GM18499 (cell line): ENCODE measurements at regions not wholly inside any gene's neighbourhood (a gene's known extent, or its start where the extent isn't known, plus 50 kb on each side); places are given as distances from the start of the nearest gene placed in this dataset.

Experiments used
- ATAC-seq: cut with Tn5 transposase; IDR thresholded peaks from one replicate; pipeline ENCODE4 v1.9.1; 2021; ENCODE audit warnings: moderate number of reproducible peaks; ENCODE audit not compliant: insufficient read depth, unreplicated experiment

- ATAC-seq = no peak
Observed at GRCh38 chr4:15260758-15261157, 167.1 kb upstream of the C1QTNF7 start.

DNA sequence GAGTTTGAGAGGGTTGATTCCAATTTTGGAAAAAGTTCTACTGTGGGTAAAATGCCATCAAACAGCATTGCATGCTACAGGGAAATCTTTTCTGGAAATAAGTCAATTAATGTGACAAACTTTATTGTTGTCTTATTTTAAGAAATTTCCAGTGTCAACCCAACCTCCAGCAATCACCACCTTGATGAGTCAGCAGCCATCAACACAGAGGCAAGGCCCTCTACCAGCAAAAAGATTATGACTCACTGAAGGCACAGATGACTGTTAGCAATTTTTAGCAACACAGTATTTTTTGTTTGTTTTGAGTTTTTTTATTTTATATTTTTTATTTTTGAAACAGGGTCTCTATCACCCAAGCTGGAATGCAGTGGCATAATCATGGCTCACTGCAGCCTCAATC is 165.4 kb upstream of the C1QTNF7 start:
- no peak for ATAC-seq

- ATAC-seq = no peak
Observed at GRCh38 chr4:15270201-15270600, 157.6 kb upstream of the C1QTNF7 start.

DNA sequence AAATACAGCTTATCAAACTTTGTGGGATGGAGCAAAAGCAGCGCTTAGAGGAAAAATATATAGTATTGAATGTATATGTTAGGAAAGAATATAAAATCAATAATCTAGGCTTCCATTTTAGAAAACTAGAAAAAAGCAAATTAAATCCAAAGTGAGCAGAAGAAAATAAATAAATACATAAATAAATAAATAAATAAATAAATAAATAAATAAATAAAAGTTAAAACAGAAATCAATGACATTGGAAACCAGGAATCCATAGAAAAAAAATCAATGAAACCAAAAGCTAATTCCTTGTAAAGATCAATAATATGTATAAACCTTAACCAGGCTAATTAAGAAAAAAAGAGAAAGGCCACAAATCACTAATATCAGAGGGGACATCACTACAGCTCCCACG is 141.8 kb upstream of the C1QTNF7 start:
- no peak for ATAC-seq

DNA sequence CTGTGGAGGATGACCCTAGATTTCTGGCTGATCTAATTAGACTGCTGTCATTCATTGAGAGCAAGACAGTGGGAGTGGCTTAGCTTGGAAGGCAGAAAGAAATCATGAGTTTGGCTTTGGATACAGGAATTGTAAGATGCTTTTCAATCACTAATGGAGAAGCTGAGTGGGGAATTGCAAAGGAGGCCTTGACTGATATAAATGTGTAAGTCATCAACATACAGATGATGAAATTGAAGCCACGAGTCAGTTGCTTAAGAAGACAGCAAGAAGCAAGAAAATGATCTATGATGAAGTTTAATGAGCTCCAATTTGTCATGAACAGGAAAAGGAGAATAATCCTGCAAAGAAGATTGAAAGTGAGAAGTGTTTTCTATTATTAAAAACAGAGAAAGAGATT is 136.7 kb upstream of the C1QTNF7 start:
- no peak for ATAC-seq

DNA sequence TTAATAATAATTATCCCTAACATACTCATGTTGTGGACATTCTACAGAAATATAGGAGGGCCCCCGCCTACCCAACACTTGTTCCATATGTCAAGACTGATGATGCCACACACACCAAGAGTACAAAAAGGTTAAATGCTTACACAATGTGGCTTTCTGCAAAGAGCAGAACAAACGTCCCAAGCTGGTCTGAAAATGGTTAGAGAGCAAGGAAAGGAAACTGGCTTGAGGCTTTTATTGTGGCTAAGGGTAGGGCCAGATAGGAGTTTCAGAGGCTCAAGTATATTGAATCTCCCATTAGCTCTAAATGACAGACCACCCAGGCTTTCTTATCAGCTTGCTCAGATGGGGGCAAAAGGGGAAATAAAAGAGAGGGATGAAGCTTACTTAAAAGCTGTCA is 134.1 kb upstream of the C1QTNF7 start:
- ATAC-seq = no peak

- no peak for ATAC-seq
Observed at GRCh38 chr4:15294202-15294601, 133.6 kb upstream of the C1QTNF7 start.

GRCh38 chr4:15294832-15295231 is 133.0 kb upstream of the C1QTNF7 start:
- ATAC-seq = no peak

DNA sequence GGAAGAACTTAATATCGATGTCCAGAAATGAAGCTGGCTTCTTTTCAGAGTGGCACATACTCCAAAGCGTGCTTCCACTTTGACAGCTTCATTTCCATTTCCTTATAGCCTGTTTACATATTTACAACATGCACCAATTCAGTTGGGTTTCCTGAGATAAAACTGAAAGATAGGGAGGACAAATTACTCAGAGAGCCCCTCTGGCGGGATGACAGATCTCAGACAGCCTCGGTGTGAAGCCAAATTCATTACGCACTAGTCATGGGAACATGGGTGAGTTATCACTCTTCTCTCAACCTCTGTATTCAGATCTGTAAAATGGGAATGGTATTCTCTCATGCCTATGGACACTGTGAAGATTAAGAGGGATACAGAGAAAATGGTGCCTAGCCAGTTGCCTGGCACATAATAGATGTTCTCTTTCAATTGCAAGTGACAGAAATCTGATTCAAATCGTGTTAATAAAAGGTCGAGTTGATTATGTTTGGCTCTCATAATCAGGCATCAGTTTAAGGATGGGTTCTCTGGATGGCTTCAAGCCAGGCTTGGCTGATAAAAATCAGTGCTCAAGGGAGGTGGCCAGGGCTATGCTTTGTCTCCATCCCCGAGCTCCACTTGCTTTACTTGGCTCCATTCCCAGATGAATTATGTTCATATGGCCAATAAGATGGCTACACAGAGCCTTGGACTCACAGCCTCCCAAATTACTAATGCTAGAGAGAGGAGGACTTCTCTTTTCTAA is 132.2 kb upstream of the C1QTNF7 start:
- ATAC-seq = no peak

DNA sequence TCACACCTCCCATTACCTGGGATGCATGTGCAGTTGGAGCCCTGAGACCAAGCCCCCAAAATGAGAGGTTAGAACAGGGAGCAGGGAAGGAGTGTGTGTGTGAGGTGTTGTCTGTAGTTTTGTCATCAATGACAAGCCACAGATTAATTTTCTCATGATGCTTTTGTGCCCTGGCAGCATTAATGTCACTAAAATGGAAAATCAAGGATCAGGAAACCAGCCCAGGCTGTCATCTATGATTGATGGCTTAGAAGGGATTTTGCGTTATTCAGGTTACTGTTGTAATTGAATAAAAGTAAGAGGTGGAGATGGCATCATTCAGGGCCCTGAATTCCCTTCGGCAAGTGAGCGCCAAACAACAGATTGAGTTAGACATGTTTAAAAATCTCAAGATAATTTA is 130.5 kb upstream of the C1QTNF7 start:
- ATAC-seq = no peak

DNA sequence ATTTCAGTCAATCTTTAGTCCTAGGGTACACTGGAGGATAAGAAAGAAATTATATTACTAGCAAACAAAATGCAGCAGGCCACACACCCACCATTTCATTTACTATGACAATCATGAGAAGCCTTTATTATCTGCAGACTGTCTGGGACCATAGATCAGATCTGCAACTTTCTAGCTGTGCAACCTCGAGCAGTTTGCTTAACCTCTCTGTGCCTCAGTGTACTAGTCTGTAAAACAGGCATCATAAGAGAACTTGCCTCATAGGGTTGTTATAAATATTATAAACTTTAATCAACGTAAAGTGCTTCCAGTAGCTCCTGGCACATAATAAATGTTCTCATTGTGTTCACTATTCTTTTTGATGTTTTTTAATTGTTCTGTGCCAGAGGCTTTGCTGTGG is 128.2 kb upstream of the C1QTNF7 start:
- ATAC-seq = no peak

- no peak for ATAC-seq
Observed at GRCh38 chr4:15303052-15303641, 124.7 kb upstream of the C1QTNF7 start.

DNA sequence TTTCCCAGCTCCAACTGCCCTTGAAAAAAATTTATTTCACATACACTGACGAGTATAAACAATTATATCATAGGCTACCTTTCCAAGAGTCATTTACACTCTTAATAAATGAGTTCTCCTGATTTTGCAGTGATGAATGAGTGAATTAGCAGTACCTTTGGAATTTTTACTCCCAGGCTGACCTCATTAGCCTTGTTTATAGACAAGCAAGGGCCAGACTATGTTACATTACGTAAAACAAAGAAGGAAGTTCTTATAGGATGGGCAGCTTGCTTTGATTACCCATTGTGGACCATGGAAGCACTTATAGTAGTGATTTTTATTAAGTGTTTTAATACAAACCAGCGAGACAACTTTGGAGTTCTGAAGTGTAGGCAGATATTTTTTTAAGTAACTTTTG is 112.9 kb upstream of the C1QTNF7 start:
- no peak for ATAC-seq

GRCh38 chr4:15317246-15317645 is 110.6 kb upstream of the C1QTNF7 start:
- ATAC-seq = no peak

DNA sequence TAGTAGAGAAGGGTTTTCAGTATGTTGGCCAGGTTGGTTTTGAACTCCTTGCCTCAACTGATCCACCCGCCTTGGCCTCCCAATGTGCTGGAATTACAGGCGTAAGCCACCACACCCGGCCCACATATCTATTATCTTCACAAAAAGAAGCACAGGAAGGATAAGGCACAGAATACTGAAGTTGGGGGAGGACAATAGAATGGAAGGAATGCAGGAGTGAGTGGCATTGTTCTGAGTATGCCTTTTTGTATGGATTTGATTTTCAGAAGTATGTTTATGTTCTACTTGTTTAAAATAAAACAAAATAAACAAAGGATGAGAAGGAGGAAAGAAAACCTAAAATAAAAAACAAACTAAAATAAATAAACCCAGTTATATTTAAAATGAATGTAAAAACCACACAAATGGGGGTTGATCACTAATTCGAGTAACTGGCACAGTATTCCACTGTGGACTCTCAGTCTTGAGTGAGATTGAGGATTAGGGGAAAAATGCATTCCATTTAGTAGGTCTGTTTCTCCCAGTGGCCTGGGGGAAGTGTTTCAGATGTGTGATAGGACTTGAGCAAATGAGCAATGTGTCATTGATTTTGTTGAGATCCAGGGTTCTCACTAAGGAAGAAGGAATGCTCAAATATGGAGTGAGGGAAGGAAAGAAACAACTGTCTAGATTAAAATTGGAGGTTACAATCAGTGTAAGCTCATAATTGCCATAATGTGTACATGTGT is 109.0 kb upstream of the C1QTNF7 start:
- ATAC-seq = no peak

- no peak for ATAC-seq
Observed at GRCh38 chr4:15320121-15320678, 107.6 kb upstream of the C1QTNF7 start.

GRCh38 chr4:15322006-15322405 is 105.8 kb upstream of the C1QTNF7 start:
- no peak for ATAC-seq

GRCh38 chr4:15325987-15326386 is 101.8 kb upstream of the C1QTNF7 start:
- no peak for ATAC-seq

DNA sequence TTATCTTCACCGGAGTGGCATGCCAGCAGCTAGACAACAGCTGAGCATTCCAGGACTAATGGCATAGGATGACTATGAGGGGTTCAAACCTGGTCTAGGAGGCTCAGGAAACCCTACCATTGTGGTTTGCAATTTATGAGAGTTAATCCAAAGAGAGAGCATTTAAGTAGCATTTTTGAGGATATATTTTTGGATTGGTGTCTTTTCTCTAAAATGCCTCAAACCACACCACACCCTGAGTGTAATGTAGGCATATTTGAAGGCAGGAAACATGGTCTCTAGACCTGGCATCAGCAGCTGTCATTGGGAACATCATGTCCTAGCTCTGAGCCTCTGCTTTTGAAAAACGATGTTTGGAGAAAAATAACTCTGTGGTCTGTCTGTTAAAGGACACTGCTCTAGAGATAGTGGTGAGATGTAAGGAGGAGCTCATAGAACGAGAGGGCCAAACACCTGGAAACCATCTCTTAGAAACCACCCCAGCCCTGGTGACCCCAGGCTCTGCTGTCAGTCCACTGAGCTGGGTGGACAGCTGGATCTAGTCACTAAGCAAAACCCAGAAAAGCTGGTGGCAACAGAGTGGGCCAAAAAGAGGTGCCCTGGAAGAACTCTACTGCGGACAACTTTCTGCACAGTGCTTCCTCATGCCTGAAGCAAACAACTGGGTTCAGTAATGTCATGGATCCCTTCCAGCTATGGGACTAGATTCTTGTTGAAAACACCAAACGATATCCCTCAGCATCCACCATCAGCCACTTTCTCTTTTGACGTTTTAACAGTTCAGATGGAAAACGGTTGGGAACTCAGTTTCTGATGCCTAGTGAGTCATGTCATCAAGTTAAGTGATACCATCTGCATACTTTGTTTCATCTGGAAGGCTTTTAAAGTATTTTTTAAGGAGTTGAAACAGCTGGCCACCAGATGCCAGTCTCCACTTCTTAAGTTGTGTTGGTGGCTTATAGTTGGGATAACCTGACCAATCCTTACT is 100.2 kb upstream of the C1QTNF7 start:
- ATAC-seq = no peak

DNA sequence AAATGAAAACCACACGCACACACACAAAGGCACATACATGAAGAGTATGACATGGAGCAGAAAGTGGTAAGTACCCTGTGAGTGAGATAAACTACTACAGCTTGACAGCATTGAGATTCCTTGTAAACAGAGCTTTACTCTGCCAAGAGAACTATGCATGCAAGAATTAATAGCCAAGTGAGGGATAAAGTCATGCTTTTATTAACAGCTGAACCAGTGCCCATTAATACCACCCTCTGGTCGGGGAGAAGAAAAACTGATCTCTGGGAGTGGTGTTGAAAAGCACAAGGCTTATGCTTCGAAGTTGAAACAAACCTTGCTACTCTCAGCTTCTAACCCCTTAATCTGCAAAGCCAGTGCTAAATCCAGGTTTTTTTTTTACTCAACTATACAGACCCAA is 95.9 kb upstream of the C1QTNF7 start:
- no peak for ATAC-seq
